Brain microvascular endothelial cell (primary cell): ENCODE measurements at regions not wholly inside any gene's neighbourhood (a gene's known extent, or its start where the extent isn't known, plus 50 kb on each side); places are given as distances from the start of the nearest gene placed in this dataset.

Experiments
- DNase-seq: peaks from one replicate; pipeline ENCODE4 v3.0.0-alpha.2; 2020
- H3K27ac ChIP-seq: fragments of 250-450 bp; sonication (Bioruptor Pico); 2 replicates; pipeline ENCODE4 v1.5.1; 2020; ENCODE audit warnings: mild to moderate bottlenecking, moderate library complexity
- H3K27me3 ChIP-seq: fragments of 250-450 bp; sonication (Bioruptor Pico); replicated peaks from 2 replicates; pipeline ENCODE4 v1.5.1; 2020; ENCODE audit warnings: mild to moderate bottlenecking
- H3K36me3 ChIP-seq: fragments of 250-450 bp; sonication (Bioruptor Pico); replicated peaks from 2 replicates; pipeline ENCODE4 v1.5.1; 2020; ENCODE audit warnings: mild to moderate bottlenecking
- H3K4me3 ChIP-seq: 2 replicates; pipeline ENCODE4 v1.5.1; 2011; ENCODE audit warnings: low read depth, mild to moderate bottlenecking, control low read depth, low read length, moderate library complexity
- CTCF ChIP-seq: IDR thresholded peaks from 2 replicates; pipeline ENCODE4 v1.5.1; 2011; ENCODE audit warnings: low read depth, mild to moderate bottlenecking, moderate library complexity, low read length, control low read depth, inconsistent platforms; ENCODE audit errors: missing control alignments
- in situ Hi-C: cut with HindIII; loops from 2 replicates; pipeline ENCODE4 v1.10.0; 2017; ENCODE audit warnings: low sequenced_read_pairs, low pct_ligation_motif_present

GRCh38 chr7:12080006-12080405 lies 131.1 kb upstream of the TMEM106B start:
- DNase-seq = no peak
- no peak for TF ChIP-seq CTCF
- H3K27me3 ChIP-seq = no peaks in the 10 kb centered on the region
- no peak overlapping the region for H3K4me3 ChIP-seq
- no peak overlapping the region for H3K27ac ChIP-seq
- in situ Hi-C loops = no loop called here
- no peaks in the 10 kb centered on the region for H3K36me3 ChIP-seq

- Histone ChIP-seq H3K4me3 (no peak overlapping the region), H3K27me3 (no peaks in the 10 kb centered on the region), H3K27ac (no peak overlapping the region), H3K36me3 (no peaks in the 10 kb centered on the region)
- in situ Hi-C loops = no loop called here
- no peak for TF ChIP-seq CTCF
- no peak for DNase-seq
These were observed 125.6 kb upstream of the TMEM106B start for GRCh38 chr7:12085516-12085915.

DNA sequence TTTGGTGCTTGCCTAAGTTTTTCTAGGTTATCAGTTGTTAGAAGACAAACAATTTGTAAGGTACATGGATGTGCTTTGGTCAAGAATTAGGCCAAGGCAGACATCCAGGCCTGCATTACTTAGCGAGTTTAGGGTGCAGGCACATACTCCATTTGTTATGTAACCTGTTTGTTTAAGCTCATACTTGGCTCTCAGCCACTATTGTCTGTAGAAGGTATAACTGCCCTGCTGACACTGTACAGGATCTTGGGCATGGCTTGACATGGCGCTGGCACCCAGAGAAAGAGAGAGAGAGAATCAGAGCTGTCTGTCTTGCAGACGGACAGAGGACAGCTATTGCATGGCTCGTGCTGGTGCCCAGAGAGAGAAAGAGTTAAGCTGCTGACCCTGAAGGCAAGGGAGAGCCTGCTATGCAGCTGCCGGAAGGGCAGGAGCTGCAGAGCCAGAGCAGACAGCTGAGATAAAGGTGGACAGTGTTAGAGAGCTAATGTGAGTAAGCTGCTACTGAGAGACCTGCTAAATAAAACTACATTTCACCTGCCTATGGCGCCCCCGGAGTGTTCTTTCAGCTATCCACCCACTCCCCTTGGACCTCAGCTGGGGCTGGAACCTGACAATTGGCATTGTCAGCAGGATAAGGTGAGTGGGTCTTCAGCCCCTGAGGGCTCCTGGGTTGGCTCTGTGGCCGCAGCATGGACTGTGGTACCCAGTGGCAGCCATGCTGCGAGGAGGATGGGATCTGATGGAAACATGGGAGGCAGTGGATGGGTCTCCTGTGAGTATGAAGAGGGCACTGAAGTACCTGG lies 120.9 kb upstream of the TMEM106B start:
- Histone ChIP-seq H3K4me3 (no peak overlapping the region), H3K27ac (no peak overlapping the region), H3K27me3 (no peaks in the 10 kb centered on the region), H3K36me3 (no peaks in the 10 kb centered on the region)
- no peak for DNase-seq
- in situ Hi-C loops = no loop called here
- no peak for TF ChIP-seq CTCF

GRCh38 chr7:12090757-12091221 lies 120.3 kb upstream of the TMEM106B start:
- no peak for TF ChIP-seq CTCF
- in situ Hi-C loops = no loop called here
- Histone ChIP-seq H3K36me3 (no peaks in the 10 kb centered on the region), H3K4me3 (no peak overlapping the region), H3K27me3 (no peaks in the 10 kb centered on the region), H3K27ac (no peak overlapping the region)
- DNase-seq = no peak

DNA sequence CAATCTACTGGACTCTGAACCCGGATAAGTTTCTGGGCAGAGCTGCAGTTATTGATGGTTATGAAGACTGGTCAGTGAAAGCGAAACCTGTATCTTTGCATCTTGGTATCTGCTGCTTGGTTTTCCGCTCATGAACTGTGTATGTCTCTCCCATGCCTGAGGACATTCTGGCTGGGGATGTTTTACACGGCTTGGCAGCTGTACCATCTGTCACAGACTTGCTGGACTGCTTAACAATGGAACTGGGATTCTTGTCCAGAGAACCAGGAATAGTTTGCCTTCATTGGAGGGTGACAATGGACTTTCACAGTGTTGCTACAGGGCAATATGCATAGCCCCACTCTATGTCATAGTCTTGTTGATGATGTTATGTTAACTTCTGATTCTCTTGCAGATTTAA lies 119.9 kb upstream of the TMEM106B start:
- TF ChIP-seq CTCF = no peak
- no peak for DNase-seq
- in situ Hi-C loops = no loop called here

More for the DNA sequence above, 119.9 kb upstream of the TMEM106B start:
- Histone ChIP-seq H3K27me3 (no peaks in the 10 kb centered on the region), H3K36me3 (no peaks in the 10 kb centered on the region), H3K27ac (no peak overlapping the region), H3K4me3 (no peak overlapping the region)
